ENCODE measurements at regions not wholly inside any gene's neighbourhood (a gene's known extent, or its start where the extent isn't known, plus 50 kb on each side); places are given as distances from the start of the nearest gene placed in this dataset.

DNA sequence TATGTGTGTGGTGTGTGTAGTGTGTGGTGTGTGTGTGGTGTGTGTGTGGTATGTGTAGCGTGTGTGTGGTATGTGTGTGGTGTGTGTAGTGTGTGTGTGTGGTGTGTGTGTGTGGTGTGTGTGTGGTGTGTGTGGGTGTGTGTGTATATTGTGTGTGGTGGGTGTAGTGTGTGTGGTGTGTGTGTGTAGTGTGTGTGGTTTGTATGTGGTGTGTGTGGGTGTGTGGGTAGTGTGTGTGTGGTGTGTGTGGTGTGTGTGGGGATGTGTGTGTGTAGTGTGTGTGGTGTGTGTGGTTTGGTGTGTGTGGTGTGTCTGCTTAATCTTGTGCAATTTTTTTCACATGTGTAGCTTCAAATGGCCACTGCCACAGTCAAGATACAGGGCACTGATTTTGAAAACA is 94.5 kb downstream of the CPZ start:
- no peak for DNase-seq
- Histone ChIP-seq H3K27ac (no peak overlapping the region), H3K9me3 (ENCODE audit: severe bottlenecking) (no peaks in the 10 kb centered on the region), H3K36me3 (no peaks in the 10 kb centered on the region), H3K4me3 (ENCODE audit: low read depth, low read length) (no peak overlapping the region), H3K27me3 (ENCODE audit: insufficient read depth, low read depth, severe bottlenecking) (peaks cover 64% of the 10 kb centered on the region)
- TF ChIP-seq, protein P1, sequence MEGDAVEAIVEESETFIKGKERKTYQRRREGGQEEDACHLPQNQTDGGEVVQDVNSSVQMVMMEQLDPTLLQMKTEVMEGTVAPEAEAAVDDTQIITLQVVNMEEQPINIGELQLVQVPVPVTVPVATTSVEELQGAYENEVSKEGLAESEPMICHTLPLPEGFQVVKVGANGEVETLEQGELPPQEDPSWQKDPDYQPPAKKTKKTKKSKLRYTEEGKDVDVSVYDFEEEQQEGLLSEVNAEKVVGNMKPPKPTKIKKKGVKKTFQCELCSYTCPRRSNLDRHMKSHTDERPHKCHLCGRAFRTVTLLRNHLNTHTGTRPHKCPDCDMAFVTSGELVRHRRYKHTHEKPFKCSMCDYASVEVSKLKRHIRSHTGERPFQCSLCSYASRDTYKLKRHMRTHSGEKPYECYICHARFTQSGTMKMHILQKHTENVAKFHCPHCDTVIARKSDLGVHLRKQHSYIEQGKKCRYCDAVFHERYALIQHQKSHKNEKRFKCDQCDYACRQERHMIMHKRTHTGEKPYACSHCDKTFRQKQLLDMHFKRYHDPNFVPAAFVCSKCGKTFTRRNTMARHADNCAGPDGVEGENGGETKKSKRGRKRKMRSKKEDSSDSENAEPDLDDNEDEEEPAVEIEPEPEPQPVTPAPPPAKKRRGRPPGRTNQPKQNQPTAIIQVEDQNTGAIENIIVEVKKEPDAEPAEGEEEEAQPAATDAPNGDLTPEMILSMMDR (IDR thresholded peaks at IDR 0.05; ENCODE audit: low read depth, low read length), result no peak

GRCh38 chr4:8685831-8686230 is 93.3 kb downstream of the CPZ start:
- TF ChIP-seq, protein P1 (IDR thresholded peaks at IDR 0.05; ENCODE audit: low read depth, low read length), result no peak
- Histone ChIP-seq H3K4me3 (ENCODE audit: low read depth, low read length) (no peak overlapping the region), H3K27me3 (ENCODE audit: insufficient read depth, low read depth, severe bottlenecking) (peaks cover 75% of the 10 kb centered on the region), H3K36me3 (no peaks in the 10 kb centered on the region), H3K27ac (no peak overlapping the region), H3K9me3 (ENCODE audit: severe bottlenecking) (no peaks in the 10 kb centered on the region)
- DNase-seq, result no peak

DNA sequence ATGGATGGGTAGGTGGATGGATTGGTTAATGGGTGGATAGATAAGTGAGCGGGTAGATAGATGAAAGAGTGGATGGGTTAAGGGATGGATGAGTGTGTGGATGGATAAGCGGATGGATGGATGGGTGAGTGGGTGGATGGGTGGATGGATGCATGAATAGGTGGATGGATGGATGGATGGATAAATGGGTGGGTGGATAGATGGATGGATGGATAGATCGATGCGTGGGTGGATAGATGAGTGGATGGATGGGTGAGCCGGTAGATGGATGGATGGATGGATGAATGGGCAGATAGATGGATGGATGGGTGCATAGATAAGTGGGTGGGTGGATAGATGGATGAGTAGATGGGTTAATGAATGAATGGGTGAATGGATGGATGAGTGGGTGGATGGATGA is 90.9 kb downstream of the CPZ start:
- H3K4me3 ChIP-seq (ENCODE audit: low read depth, low read length), result no peak overlapping the region
- TF ChIP-seq, protein P1 (IDR thresholded peaks at IDR 0.05; ENCODE audit: low read depth, low read length), result no peak
- DNase-seq, result no peak
- H3K9me3 ChIP-seq (ENCODE audit: severe bottlenecking), result no peaks in the 10 kb centered on the region
- H3K27me3 ChIP-seq (ENCODE audit: insufficient read depth, low read depth, severe bottlenecking), result peaks cover 85% of the 10 kb centered on the region
- no peaks in the 10 kb centered on the region for H3K36me3 ChIP-seq
- H3K27ac ChIP-seq, result no peak overlapping the region

DNA sequence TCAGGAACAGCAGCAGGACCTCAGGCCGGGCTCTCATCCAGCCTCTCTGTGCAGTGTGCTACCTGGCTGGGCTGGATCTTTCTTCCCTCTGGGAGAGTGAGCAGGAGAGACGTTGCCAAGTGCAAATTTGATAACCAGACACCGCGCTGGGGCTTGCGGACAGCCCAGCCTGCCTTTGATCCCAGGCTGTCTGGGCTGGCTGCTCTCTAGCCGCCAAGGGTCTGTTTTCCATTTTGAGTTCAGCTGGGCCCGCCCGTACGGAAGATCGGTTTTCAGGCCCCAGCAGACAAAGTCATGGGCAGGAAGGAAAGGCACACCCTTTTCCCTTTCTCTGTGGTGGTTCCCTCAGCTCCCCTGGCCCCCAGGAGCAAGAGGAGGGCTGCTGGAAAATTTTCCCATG is 90.2 kb downstream of the CPZ start:
- TF ChIP-seq, protein P1 (IDR thresholded peaks at IDR 0.05; ENCODE audit: low read depth, low read length), result no peak
- no peaks in the 10 kb centered on the region for H3K36me3 ChIP-seq
- DNase-seq, result no peak
- H3K9me3 ChIP-seq (ENCODE audit: severe bottlenecking), result no peaks in the 10 kb centered on the region
- H3K27me3 ChIP-seq (ENCODE audit: insufficient read depth, low read depth, severe bottlenecking), result peaks cover 77% of the 10 kb centered on the region
- no peak overlapping the region for H3K4me3 ChIP-seq (ENCODE audit: low read depth, low read length)
- no peak overlapping the region for H3K27ac ChIP-seq

DNA sequence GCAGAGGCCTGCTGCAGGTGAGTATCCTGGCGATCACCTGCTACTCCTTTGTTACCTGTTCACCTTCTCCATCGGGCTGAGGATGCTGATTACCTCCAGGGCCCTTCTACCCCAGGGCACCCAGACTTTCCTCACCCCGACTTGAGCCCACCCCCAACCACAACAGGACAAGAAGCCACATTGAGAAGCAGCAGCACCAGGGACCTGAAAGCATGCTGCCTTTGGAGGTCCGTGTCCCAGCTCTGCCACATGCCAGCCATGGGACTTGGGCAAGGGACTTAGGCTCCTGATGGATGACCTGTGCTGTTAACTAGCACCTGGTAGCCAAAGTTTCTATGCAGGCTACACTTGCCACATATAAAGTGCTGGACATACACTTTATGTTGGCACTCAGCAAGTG is 89.7 kb downstream of the CPZ start:
- no peaks in the 10 kb centered on the region for H3K36me3 ChIP-seq
- DNase-seq, result no peak
- no peaks in the 10 kb centered on the region for H3K9me3 ChIP-seq (ENCODE audit: severe bottlenecking)
- peaks cover 73% of the 10 kb centered on the region for H3K27me3 ChIP-seq (ENCODE audit: insufficient read depth, low read depth, severe bottlenecking)
- no peak overlapping the region for H3K27ac ChIP-seq
- H3K4me3 ChIP-seq (ENCODE audit: low read depth, low read length), result no peak overlapping the region
- TF ChIP-seq, protein P1 (IDR thresholded peaks at IDR 0.05; ENCODE audit: low read depth, low read length), result no peak

DNA sequence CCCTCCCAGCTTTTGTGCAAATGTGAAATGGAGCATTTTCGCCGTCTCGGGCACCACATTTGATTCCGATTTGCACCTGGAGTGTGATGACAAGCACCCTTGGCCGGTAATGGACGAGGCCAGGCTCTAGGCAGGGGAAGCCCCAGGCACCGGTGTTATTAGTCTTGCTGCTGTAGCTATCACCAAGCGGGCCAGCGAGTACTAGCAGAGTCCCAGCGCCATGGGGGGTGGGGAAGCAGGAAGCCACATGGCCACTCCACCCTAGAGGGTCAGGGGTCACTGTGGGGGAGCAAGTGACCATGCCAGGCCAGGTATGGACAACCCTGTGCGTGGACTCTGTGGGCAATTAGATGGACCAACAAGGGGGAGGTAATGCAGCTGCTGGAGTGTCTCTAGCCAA is 88.8 kb downstream of the CPZ start:
- peaks cover 70% of the 10 kb centered on the region for H3K27me3 ChIP-seq (ENCODE audit: insufficient read depth, low read depth, severe bottlenecking)
- TF ChIP-seq, protein P1 (IDR thresholded peaks at IDR 0.05; ENCODE audit: low read depth, low read length), result no peak
- no peak overlapping the region for H3K4me3 ChIP-seq (ENCODE audit: low read depth, low read length)
- no peaks in the 10 kb centered on the region for H3K36me3 ChIP-seq
- DNase-seq, result no peak
- no peak overlapping the region for H3K27ac ChIP-seq
- no peaks in the 10 kb centered on the region for H3K9me3 ChIP-seq (ENCODE audit: severe bottlenecking)

All from WERI-Rb-1 (cell line).